ENCODE measurements at regions not wholly inside any gene's neighbourhood (a gene's known extent, or its start where the extent isn't known, plus 50 kb on each side); places are given as distances from the start of the nearest gene placed in this dataset.

DNA sequence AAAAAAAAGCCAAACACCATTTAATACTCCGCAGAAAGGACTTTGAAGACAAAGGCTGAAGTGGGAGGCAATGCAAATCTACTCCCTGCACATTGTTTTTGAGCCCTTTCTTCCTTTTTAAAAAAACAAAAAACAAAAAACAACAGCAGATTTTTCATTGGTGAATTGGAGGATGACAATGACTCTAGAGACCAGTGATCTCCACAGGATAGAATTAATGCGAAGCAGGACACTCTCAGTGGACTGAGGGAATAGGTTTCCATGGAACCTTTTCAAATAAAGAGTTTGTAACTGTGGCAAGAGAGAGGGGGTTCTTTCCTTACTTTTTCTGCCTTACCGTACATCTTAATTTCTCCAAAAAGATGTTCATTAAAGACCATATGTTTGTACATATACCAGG is 371.0 kb downstream of the MEIS1 start:
- no peaks in the 10 kb centered on the region for H3K36me3 ChIP-seq (ENCODE audit: control insufficient read depth, insufficient read depth, low read length)
- no peak for TF ChIP-seq REST (IDR thresholded peaks at IDR 0.05; ENCODE audit: insufficient read depth in 1 of 2, low read depth in 2 of 2, low read length in 1 of 2)
- no peak for TF ChIP-seq CTCF (IDR thresholded peaks at IDR 0.05)
- TF ChIP-seq SIN3A (IDR thresholded peaks at IDR 0.05; ENCODE audit: borderline replicate concordance, insufficient read depth, low read depth, low read length), result no peak
- no peak for TF ChIP-seq TCF7L2 (IDR thresholded peaks at IDR 0.05; ENCODE audit: low read depth, low read length)
- no peak for TF ChIP-seq POLR2AphosphoS5 (IDR thresholded peaks at IDR 0.05; ENCODE audit: low read depth, low read length)
- H3K27me3 ChIP-seq (ENCODE audit: control insufficient read depth, insufficient read depth, low read length), result no peaks in the 10 kb centered on the region
- in situ Hi-C loops (cut with HindIII; ENCODE audit: low pct_unique_long_range_greater_than_20kb, low sequenced_read_pairs), result no loop called here
- no peak for ATAC-seq
- ChIA-PET CTCF (no interaction called here), POLR2A (no interaction called here)
- no peak for DNase-seq (ENCODE audit: low read depth, low spot score)
- H3K9me3 ChIP-seq (ENCODE audit: control insufficient read depth, insufficient read depth, low read depth, low read length), result no peaks in the 10 kb centered on the region
- BruUV-seq (replicated peaks), result no TSS peak
- H3K4me3 ChIP-seq (ENCODE audit: low read depth in 2 of 2, low read length in 2 of 2), result no peak overlapping the region
- intact Hi-C loops (cut with micrococcal nuclease; ENCODE audit: unreplicated experiment), result no loop called here
- no peak overlapping the region for H3K27ac ChIP-seq (ENCODE audit: low read length)
- H3K4me1 ChIP-seq (ENCODE audit: control insufficient read depth, insufficient read depth, low read length), result no peaks in the 10 kb centered on the region

- Histone ChIP-seq H3K9me3 (ENCODE audit: control insufficient read depth, insufficient read depth, low read depth, low read length) (no peaks in the 10 kb centered on the region), H3K27me3 (ENCODE audit: control insufficient read depth, insufficient read depth, low read length) (no peaks in the 10 kb centered on the region), H3K36me3 (ENCODE audit: control insufficient read depth, insufficient read depth, low read length) (no peaks in the 10 kb centered on the region), H3K4me1 (ENCODE audit: control insufficient read depth, insufficient read depth, low read length) (no peaks in the 10 kb centered on the region), H3K27ac (ENCODE audit: low read length) (no peak overlapping the region), H3K4me3 (ENCODE audit: low read depth in 2 of 2, low read length in 2 of 2) (no peak overlapping the region)
- intact Hi-C loops (cut with micrococcal nuclease; ENCODE audit: unreplicated experiment) (no loop called here), in situ Hi-C loops (cut with HindIII; ENCODE audit: low pct_unique_long_range_greater_than_20kb, low sequenced_read_pairs) (no loop called here)
- ChIA-PET CTCF (no interaction called here), POLR2A (no interaction called here)
- no peak for ATAC-seq
- no peak for DNase-seq (ENCODE audit: low read depth, low spot score)
- no TSS peak for BruUV-seq (replicated peaks)
- no peak for TF ChIP-seq SIN3A (IDR thresholded peaks at IDR 0.05; ENCODE audit: borderline replicate concordance, insufficient read depth, low read depth, low read length)
These were observed 378.6 kb downstream of the MEIS1 start for GRCh38 chr2:66813525-66813924.

GRCh38 chr2:66813976-66814375 is 379.1 kb downstream of the MEIS1 start:
- no peak for ATAC-seq
- ChIA-PET CTCF (no interaction called here), POLR2A (no interaction called here)
- DNase-seq (ENCODE audit: low read depth, low spot score), result no peak
- Histone ChIP-seq H3K4me1 (ENCODE audit: control insufficient read depth, insufficient read depth, low read length) (no peaks in the 10 kb centered on the region), H3K9me3 (ENCODE audit: control insufficient read depth, insufficient read depth, low read depth, low read length) (no peaks in the 10 kb centered on the region), H3K27me3 (ENCODE audit: control insufficient read depth, insufficient read depth, low read length) (no peaks in the 10 kb centered on the region), H3K4me3 (ENCODE audit: low read depth in 2 of 2, low read length in 2 of 2) (no peak overlapping the region), H3K27ac (ENCODE audit: low read length) (no peak overlapping the region), H3K36me3 (ENCODE audit: control insufficient read depth, insufficient read depth, low read length) (no peaks in the 10 kb centered on the region)
- BruUV-seq (replicated peaks), result no TSS peak
- in situ Hi-C loops (cut with HindIII; ENCODE audit: low pct_unique_long_range_greater_than_20kb, low sequenced_read_pairs) (no loop called here), intact Hi-C loops (cut with micrococcal nuclease; ENCODE audit: unreplicated experiment) (no loop called here)
- no peak for TF ChIP-seq POLR2AphosphoS5 (IDR thresholded peaks at IDR 0.05; ENCODE audit: low read depth, low read length)
- TF ChIP-seq SIN3A (IDR thresholded peaks at IDR 0.05; ENCODE audit: borderline replicate concordance, insufficient read depth, low read depth, low read length), result no peak
- TF ChIP-seq CTCF (IDR thresholded peaks at IDR 0.05), result no peak
- no peak for TF ChIP-seq REST (IDR thresholded peaks at IDR 0.05; ENCODE audit: insufficient read depth in 1 of 2, low read depth in 2 of 2, low read length in 1 of 2)
- no peak for TF ChIP-seq TCF7L2 (IDR thresholded peaks at IDR 0.05; ENCODE audit: low read depth, low read length)
